GM21528 (cell line): ENCODE measurements at regions not wholly inside any gene's neighbourhood (a gene's known extent, or its start where the extent isn't known, plus 50 kb on each side); places are given as distances from the start of the nearest gene placed in this dataset.

Source experiments
- ATAC-seq: cut with Tn5 transposase; IDR thresholded peaks from one replicate; pipeline ENCODE4 v1.9.1; 2021; ENCODE audit warnings: mild to moderate bottlenecking, moderate library complexity; ENCODE audit not compliant: unreplicated experiment, low FRiP score

DNA sequence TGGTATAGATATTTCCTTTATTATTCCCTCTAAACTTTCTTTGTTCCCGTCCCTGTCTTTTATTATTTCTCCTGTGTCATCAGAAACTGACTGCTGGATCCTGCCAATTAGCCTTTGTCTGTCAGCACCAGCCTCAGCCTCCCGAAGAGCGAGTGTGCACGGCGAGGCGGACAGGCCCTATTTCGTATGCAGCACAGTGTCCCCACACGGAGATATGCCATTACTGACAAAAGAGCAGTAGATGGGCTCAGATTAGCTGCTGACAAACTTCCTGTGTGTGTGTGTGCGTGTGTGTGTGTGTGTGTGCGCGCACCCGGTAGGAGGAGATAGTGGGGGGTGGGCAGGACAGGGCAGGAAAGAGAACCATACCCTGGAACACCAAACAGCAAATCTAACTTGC, 99.5 kb upstream of the ZFP64 start:
- no peak for ATAC-seq

DNA sequence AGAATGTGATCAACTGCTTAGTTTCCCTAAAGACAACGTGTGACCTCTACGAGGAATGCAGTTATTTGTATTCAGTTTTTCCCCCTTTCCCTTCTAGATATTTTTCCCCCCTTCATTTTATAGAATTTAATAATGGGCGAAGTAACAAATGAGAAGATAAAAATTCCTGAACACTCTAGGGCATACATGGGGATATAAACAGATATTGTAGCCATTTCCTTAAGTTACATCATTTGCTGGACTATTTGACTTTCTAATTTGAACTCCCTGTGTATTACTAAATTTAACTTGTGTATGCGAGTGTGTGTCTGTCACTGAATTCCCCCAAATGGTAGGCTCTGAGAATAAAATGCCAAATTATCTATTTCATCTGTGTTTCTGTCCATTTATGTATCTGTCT, 99.0 kb upstream of the ZFP64 start:
- ATAC-seq, result no peak

DNA sequence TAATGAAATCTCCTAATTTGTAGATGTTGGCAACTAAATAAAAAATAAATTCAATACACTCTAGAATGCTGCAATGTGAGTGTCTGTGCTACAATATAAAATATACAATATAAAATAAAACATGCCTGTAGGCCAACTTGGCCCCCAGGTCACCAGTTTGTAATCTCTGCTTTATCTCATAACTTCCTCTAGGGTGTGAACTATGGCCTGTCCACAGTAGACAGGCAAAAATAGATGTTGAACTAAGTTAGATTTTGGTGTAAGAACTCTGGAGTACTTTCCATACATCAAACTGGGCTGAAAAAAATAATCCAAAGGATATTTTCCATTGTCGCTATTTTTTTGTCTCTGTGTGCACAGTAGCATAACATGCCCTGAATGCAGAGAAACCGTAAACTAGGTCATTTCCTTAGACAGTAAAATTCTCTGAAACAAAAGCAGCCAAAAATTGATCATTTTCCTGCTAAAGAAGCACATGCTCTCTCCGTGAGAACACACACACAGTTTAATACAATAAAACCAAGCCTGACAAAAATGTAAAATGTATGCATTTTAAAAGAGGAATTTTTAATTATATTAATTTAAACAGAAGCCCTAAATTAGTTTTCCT, 98.5 kb upstream of the ZFP64 start:
- ATAC-seq, result no peak

DNA sequence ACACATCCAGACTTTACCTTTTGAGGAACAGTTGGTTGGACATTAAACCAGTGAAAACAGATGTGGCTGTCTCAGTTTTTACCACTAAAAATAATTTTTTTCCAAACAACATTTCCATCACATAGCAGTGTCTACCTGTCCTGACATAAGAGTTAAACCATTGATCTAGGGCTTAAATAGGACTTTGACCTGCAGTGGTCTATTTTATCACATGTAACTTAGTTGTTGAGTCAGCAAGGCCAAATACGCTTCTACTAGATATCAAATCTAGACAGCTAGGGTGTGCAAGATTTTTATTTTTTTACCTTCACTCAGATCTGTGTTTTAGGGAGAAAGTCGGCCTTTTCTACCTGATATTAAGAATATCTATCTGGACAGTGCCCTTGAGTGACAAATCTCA, 88.8 kb upstream of the ZFP64 start:
- no peak for ATAC-seq

DNA sequence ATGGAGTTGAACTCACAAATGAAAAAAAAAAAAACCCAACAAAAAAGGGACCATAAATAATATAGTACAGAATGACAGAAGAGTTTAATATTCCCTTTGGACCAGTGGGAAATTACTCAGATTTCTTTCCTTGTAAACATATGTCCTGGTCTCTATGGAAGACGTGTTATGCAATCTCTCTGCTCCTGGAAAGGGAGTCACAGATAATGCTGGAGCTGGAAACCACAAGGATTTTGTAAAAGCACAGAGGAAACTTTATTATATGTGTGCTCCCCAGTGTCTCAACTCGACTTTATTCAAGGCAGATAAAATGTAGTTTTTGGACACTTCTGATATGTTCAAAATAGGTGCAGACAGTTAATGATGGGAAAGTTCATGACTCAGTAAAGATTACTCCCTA, 88.1 kb upstream of the ZFP64 start:
- ATAC-seq, result no peak

DNA sequence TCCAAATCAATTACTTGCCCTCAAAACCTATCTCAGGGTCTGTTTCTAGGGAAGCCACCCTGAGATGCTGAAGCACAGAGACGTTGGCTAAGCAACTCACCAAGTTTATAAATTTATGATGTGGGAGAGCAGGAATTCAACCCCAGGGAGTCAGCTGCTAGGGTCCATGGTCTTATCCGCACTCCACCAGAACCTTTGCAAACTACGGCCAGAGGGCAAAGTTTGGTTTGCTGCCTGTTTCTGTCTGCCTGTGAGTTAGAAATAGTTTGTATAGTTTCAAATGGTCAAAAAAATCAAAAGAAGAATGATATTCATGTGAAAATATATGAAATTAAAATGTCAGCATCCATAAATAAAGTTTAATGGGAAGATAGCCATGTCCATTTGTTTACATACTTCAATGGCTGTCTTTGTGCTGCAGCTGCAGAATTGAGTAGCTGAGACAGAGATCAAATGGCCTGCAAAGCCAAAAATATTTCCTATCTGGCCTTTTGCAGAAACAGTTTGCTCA, 83.7 kb upstream of the ZFP64 start:
- no peak for ATAC-seq

DNA sequence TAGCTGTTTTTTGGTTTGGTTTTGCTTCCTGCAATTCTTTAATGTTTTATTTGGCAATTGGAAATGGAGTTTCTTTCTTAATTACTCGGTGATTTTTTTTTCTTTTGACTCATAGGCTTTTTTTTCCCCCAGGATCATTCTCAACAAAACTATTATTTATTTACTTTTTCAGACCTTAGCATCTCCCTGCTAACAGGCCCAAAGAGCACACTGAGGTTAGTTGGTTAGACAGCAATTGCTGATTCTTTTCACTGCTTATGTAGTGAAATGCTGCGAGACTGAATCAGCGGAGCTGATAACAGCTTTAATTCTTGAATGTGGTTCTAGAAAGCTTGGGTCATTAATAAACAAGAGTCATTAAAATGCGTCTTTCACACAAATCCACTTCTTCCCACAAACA, 79.1 kb upstream of the ZFP64 start:
- no peak for ATAC-seq

DNA sequence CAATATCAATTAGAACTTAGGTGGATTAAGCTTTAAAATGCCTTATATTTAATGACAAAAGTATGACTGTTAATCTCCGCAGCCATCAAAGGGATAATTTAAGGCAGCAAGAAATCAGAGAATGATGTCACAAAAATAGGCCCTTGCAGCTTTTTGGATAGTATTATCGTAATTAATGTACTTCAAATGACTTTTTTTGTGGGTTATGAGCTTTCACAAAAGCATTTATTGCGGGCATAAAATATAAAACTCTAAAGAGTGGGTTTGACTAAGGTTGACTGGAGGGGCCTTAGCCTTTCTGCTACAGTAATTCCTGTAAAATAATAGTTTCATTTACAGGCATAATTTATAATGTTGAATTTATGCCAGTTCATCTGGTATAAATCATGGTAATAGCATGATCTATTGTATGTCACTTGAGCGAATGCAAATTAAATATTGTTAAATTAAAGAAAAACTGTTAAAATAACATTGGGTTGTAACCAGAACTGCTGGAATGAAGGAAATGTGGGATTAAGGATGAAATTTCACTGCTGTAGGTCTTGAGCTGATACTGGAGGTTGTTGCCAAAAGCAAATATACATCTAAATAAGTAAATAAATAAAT, 78.5 kb upstream of the ZFP64 start:
- ATAC-seq, result no peak

DNA sequence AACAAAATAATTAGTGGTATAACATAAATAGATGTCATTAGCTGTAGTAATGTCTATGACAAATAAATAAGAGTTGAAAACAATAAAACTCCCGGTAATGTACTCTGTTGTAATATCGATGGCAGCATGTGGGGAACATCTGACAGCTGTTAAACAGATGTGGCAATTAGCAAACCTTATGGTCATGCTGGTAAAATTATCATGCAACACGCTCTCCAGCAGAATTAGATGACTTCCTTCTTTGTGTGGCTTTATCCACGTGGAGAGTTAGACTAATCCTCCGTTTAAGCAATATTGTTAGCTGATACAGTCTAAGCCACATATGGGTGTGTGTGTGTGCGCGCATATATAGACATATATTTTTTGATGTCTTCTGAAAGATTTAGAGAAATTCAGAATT, 77.7 kb upstream of the ZFP64 start:
- no peak for ATAC-seq

DNA sequence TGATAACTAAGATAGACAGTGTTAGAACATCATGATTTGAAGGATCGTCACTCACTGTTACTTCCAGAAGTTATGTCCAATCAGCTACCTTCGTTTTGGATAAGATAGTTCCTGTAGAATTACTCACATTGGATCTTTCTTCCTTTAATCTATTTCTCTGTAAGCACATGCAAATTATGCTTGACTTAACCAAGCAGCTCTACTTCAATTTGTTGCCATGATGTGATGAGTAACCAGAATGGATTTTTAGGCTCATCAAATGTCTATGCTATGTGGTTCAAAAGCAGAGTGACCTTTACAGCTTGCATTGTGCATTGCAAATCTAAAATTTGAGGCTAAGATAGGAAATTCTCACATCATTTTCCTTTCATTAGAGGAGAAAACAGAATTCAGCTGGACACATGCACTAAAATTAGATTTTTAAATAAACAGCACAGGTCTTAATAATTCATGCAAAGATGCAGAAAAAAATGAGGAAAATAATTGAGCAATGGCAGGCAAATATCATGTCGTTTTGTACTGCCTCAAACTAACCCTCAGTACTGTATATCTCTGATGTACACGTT, 76.7 kb upstream of the ZFP64 start:
- no peak for ATAC-seq

DNA sequence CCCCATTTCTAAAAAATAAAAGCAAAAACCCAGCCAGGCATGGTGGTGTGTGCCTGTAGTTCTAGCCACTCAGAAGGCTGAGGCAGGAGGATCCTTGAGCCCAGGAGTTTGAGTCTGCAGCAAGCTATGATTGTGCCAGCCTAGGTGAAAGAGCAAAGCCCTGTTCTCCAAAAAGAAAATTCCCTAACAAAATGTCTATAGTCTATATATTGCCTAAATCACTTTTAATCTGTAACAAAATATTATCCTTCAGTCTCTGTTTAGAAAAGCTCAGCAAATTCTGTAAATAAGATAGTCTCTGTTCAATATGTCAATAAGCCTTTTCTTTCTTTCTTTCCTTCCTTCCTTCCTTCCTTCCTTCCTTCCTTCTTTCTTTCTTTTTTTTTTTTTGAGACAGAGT, 75.8 kb upstream of the ZFP64 start:
- ATAC-seq, result no peak

DNA sequence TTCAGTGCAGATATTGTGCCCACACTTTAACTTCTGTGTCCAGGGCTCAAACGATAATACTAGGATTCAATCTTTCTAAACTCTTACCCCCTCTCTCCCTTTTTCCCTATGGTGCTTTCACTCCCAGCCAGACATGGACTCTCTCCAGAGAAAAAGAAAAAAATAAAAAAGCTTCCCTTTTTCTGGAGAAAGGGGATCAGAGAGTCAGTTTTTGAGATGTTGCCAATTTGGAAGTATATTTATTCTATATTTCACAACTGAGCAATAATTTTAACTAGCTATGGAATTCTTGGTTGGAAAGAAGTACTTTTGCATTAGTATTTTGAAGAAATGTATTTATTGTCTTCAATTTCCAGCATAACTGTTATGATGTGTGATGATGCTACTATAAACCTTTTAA, 72.2 kb upstream of the ZFP64 start:
- no peak for ATAC-seq

DNA sequence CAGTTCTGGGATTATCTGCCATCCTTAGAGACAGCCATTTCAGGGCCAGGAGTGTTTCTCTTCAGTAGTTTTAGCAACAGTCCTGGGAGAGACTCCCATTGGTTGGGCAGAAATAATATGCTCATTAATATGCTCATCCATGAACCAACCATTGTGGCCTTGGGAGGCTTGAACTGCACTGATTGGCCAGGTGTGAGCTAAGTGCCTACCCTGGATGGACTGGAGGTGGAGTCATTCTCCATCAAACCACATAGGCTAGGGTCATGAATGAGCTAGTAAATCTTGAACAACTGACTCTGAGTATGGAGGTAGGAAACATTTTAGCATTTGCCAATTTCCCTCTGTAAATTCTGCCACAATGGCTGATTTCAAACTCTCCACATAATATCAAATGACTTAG, 70.2 kb upstream of the ZFP64 start:
- no peak for ATAC-seq

DNA sequence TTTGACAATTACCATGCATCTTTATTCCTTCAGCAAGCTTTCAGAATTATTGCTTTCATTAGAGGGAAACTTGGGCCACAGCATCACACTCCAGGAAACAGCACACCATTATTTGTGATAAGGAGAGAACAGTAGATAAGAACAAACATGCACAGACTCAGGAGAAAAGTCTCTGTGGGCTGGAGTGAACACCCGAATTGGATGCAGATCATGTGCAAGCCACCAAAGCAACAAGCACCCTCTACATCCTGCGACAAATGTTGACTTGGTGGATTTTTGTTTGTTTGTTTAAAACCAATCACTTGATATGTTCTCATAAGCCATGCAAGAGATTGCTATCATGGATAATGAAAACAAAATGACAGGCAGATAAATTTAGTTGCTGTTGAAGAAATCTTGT, 67.7 kb upstream of the ZFP64 start:
- ATAC-seq, result no peak

DNA sequence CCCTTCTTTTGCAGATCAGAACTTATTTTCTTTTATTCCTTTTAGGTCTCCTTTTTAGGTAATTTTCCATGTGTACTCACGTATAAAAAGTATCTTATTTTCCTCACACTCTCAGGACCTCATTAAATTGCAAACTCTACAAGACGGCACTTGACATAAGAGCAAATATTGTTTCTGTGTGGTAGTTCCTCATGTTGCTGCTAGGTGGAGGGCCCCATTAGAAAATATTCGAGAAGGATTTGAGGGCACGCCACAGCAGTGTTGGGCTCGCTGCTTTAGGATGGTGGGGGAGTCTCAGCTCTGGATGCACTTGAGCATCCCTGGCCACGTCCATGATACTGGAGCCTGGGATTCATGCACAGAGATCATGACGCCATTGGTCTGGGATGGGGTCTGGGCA, 64.9 kb upstream of the ZFP64 start:
- ATAC-seq, result no peak

DNA sequence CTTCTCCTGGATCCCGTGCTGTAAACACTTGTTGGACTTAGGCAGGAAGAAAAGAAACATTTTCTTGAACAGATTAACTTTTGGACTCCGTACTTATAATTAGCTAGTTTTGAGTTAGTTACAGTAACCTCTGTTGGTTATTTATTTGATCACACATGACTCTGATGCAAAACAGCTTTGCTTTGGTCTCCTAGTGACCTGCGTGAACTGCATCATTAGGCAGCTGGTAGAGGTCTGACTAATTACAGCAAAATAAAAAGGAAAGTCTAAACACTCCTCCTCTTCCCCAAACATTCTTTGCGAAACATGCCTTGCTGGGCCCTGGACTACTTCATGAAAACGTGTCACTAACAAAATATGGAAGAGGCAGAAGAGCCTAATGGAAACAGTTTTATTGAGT, 61.1 kb upstream of the ZFP64 start:
- no peak for ATAC-seq

DNA sequence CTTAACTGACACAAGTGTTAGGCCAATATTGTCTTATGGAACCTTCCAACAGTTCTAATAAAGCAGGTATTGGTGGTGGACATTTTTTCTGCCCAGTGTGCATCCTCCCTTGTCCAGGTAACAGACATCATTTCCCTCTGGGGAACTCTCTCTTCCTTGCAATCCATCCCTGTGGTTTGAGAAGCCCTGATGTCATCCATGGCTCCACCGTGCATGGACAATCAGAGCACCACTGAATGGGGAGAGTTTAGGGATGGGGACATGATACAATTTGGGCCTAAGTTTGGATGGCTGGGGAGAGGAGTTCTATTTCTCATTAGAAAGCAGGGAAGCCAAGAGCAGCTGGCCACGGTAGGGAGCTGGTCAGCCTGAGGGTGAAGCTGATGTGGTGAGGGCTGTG, 60.2 kb upstream of the ZFP64 start:
- ATAC-seq, result no peak

DNA sequence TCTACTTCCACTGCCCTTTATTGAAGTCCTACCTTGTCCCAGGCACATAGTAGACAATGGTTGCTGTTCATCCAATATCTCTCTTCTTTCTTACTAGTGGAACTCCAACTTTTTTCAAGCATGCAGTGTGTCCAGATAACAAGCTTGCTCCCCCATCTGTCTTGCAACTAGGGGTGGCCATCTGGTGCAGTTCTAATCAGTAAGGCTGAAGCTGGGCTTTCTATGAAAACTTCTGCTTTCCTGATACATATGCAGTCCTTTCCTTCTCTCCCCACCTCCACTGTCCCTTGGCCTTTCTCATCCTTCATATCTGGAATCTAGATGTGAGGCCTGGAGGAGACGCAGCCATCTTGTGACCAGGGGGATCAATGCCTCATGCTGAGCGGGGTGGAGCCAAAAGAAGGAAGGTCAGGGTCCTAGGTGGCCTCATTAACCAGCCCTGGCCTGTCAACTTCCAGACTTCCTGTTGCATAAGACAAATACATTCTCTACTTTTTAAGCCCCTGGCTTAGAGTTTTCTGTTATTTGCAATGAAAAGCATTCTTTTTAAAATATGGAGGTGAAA, 59.6 kb upstream of the ZFP64 start:
- ATAC-seq, result no peak

DNA sequence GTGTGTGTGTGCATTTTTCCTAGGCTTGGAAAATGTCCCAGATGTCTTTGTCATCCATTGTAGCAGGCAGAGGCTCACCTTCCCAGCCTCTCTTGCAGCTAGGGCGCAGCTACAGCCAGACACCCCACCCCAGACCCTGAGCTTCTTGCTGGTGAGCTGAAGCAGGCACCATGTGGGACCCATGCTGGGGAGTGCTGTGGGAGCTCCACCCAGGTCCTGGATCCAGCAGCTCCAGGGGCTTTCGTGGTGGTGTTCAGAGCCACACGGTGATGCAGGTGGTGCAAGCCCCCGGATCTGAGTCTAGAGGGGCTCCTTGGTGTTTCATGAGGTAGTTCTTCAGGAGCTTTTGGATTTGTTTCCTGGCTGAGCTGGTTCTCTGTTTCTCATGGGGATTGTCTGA, 56.0 kb upstream of the ZFP64 start:
- no peak for ATAC-seq

DNA sequence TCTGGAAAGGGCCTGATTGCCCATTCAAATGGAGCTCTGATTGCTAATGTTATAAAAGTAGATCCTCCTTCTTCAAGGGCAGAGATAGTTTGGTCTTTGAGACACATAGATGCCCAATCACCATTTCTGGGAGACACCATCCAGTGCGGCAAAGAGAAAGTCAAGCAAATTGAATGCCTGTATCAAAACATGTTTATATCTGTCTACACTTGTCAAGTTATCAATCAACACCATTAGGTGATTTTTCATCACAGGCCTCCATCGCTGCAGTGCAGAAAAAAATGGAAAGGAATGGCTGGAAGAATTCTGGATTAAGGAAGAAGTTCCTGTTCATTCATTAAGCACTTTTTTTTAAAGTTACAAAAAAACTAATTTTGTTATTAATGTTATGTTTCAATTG, 54.8 kb upstream of the ZFP64 start:
- no peak for ATAC-seq

DNA sequence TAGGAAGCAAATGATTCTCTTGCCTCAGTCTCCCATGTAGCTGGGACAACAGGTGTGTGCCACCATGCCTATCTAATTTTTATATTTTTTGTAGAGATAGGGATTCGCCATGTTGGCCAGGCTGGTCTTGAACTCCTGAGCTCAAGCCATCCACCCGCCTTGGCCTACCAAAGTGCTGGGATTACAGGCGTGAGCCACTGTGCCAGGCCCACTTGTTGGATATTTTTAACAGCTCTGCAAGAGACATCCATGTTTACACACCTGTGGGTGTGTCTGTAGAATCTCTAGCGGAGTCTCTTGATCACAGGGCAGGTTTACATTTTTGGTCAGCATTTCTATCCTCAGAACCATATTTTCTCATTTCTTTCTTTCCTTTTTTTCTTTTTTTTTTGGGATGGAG, 53.1 kb upstream of the ZFP64 start:
- no peak for ATAC-seq
